ENCODE measurements at regions not wholly inside any gene's neighbourhood (a gene's known extent, or its start where the extent isn't known, plus 50 kb on each side); places are given as distances from the start of the nearest gene placed in this dataset.
A peak's percentile ranks its signal among the peaks of the same experiment; 100 is the strongest.

DNA sequence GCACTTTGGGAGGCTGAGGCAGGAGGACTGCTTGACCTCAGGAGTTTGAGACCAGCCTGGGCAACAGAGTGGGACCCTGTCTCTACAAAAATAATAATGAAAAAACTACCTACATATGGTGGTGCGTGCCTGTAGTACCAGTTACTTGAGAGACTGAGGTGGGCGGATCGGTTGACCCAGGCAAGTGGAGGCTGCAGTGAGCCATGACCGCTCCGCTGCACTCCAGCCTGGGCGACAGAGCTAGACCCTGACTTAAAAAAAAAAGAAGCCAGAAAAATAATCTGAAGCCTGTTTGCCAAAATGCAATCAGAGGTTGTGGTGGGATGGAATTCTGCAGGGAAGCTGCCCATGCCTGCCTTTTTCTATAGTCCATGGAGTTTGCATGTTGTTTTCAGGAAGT is 50.4 kb upstream of the GGTA1 start:
- no peak for TF ChIP-seq ZFX (IDR thresholded peaks at IDR 0.05; ENCODE audit: borderline replicate concordance)
- no peak for TF ChIP-seq CTCF (IDR thresholded peaks at IDR 0.05)
- H3K27ac ChIP-seq, result no peak overlapping the region

- no peak overlapping the region for H3K27ac ChIP-seq
- TF ChIP-seq ZFX (IDR thresholded peaks at IDR 0.05; ENCODE audit: borderline replicate concordance) (no peak), CTCF (IDR thresholded peaks at IDR 0.05) (peak; percentile 98)
These were observed 51.2 kb upstream of the GGTA1 start for GRCh38 chr9:121550569-121551512.

DNA sequence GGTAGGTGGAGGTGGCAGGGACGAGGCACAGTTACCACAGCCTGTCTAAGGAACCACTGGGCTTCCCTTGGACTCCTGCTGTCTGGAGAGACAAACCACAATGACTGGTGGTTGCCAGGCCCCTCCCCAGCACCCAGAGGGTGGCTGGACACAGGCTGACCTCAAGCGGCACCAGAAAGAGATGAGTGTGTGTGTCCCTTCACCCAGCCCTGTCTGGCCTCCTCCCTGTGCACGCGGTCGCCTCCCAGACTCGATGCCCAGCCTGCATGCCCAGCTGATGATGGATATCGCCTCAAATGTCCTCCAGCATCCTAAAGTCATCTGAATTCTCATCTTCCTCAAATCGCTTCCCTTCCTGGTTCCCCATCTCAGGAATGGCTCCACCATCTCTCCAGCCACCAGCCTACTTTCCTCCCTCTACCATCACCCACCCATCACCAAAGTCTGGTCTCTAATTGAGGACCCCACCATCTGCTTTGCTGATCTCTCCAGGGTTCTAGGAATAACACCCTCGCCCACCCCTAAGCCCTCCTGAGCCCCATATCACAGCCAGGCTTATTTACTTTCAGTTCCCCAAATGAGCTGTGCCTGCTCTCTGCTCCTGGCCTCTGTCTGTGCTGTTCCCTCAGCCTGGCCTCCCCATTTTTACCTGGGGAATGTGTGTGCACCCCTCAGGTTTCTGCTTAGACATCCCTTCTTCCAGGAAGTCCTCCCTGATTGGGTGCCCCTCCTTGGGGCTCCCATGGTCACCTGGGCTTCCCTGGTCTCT is 52.5 kb upstream of the GGTA1 start:
- TF ChIP-seq CTCF (IDR thresholded peaks at IDR 0.05) (no peak), ZFX (IDR thresholded peaks at IDR 0.05; ENCODE audit: borderline replicate concordance) (no peak)

GRCh38 chr9:121556082-121556481 is 56.4 kb upstream of the GGTA1 start:
- H3K27ac ChIP-seq, result no peak overlapping the region
- TF ChIP-seq CTCF (IDR thresholded peaks at IDR 0.05), result no peak
- TF ChIP-seq ZFX (IDR thresholded peaks at IDR 0.05; ENCODE audit: borderline replicate concordance), result no peak

More for the DNA sequence above, 52.5 kb upstream of the GGTA1 start:
- no peak overlapping the region for H3K27ac ChIP-seq

DNA sequence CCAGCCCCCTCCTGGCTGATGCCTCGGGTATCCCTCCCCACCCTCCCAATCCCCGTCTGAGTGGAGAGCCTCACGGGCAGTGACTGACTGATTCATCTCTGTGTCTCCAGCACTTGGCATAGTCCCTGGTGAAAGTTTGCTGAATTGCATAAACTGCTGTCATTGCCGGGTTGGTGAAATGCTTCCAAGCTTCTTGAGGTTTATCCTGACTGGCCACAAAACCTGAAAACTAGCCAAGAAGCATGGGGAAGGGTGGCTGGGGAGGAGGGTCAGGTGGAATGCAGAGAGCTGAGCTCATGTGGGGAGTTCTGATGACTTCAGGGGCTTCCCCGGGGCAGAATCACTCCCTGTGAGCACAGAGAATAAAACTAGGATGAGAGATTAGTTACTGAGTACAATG is 56.9 kb upstream of the GGTA1 start:
- H3K27ac ChIP-seq, result no peak overlapping the region
- TF ChIP-seq ZFX (IDR thresholded peaks at IDR 0.05; ENCODE audit: borderline replicate concordance), result no peak
- no peak for TF ChIP-seq CTCF (IDR thresholded peaks at IDR 0.05)

- H3K27ac ChIP-seq, result no peak overlapping the region
- no peak for TF ChIP-seq ZFX (IDR thresholded peaks at IDR 0.05; ENCODE audit: borderline replicate concordance)
- no peak for TF ChIP-seq CTCF (IDR thresholded peaks at IDR 0.05)
These were observed 58.2 kb upstream of the GGTA1 start for GRCh38 chr9:121557581-121558447.
